ENCODE measurements at regions not wholly inside any gene's neighbourhood (a gene's known extent, or its start where the extent isn't known, plus 50 kb on each side); places are given as distances from the start of the nearest gene placed in this dataset.

- TF ChIP-seq CTCF (IDR thresholded peaks at IDR 0.05) (no peak), POLR2A (IDR thresholded peaks at IDR 0.05) (no peak)
Measured at GRCh38 chr3:116808725-116809124, 99.1 kb downstream of the TUSC7 start.
